HCT116 (cell line): ENCODE measurements at regions not wholly inside any gene's neighbourhood (a gene's known extent, or its start where the extent isn't known, plus 50 kb on each side); places are given as distances from the start of the nearest gene placed in this dataset.

Experiments used
- ATAC-seq: fragments of 200-7000 bp; cut with Tn5 transposase; 2 replicates; pipeline ENCODE4 v1.9.1; 2020; ENCODE audit warnings: mild to moderate bottlenecking, moderate library complexity
- BruUV-seq: library from RNA; stranded (reverse); fragments of 400-500 nt; replicated peaks from 2 replicates; lab custom pipeline; 2021; lab: Mats Ljungman, UMichigan
- CTCF ChIA-PET: fragments of 300-600 bp; sonication (Branson Sonifier 250); formaldehyde crosslinking; loops from one replicate; lab custom pipeline; 2021; ENCODE audit warnings: antibody characterized with exemption; lab: Charles Lee
- POLR2A ChIA-PET: fragments of 300-600, 350-600 bp; sonication (Branson Sonifier 250); formaldehyde crosslinking; loops from one replicate; lab custom pipeline; 2021; ENCODE audit warnings: antibody characterized with exemption; lab: Charles Lee
- RAD21 ChIA-PET, 2 experiments: fragments of 300-600 bp; sonication (Branson Sonifier 250); formaldehyde crosslinking; loops; one replicate each; lab custom pipeline; 2023; ENCODE audit warnings: low total read pairs in 2 of 2; ENCODE audit not compliant: uncharacterized antibody in 2 of 2, unreplicated experiment in 2 of 2, low non-redundant PET in 1 of 2; lab: Charles Lee
- DNase-seq: peaks from one replicate; pipeline ENCODE4 v3.0.0-alpha.2; 2010; ENCODE audit warnings: low read depth, low spot score
- H2AFZ ChIP-seq: fragments of 200-600 bp; shearing (Covaris generic), sonication (generic); 2 replicates; pipeline ENCODE4 v1.6.1; 2017; ENCODE audit warnings: low read depth, mixed run types, mixed read lengths, antibody characterized with exemption, low read length; ENCODE audit not compliant: poor library complexity, severe bottlenecking
- H3K27ac ChIP-seq: 2 replicates; pipeline ENCODE4 v1.5.1; 2012; ENCODE audit warnings: low read depth, low read length
- H3K27me3 ChIP-seq: fragments of 200-600 bp; sonication (generic); 2 replicates; pipeline ENCODE4 v1.6.1; 2016; ENCODE audit warnings: mixed run types, low read length, mixed read lengths; ENCODE audit not compliant: insufficient read depth
- H3K36me3 ChIP-seq, 2 experiments: fragments of 200-500 bp in 1 of 2; fragments of 200-600 bp in 1 of 2; sonication (Bioruptor generic) in 1 of 2; sonication (generic) in 1 of 2; 2 replicates each; pipeline versions ENCODE4 v1.5.1 to v1.6.1; 2014 to 2016; ENCODE audit warnings: low read length in 2 of 2, inconsistent platforms in 1 of 2, mixed read lengths in 1 of 2, mixed run types in 1 of 2; ENCODE audit not compliant: insufficient read depth in 2 of 2, control insufficient read depth in 1 of 2
- H3K4me1 ChIP-seq, 2 experiments: fragments of 200-600 bp in 1 of 2; sonication (generic) in 1 of 2; 2 replicates each; pipeline versions ENCODE4 v1.5.1 to v1.6.1; 2012 to 2017; ENCODE audit warnings: low read length in 2 of 2, inconsistent platforms in 1 of 2, mild to moderate bottlenecking in 1 of 2, mixed read lengths in 1 of 2, mixed run types in 1 of 2, moderate library complexity in 1 of 2; ENCODE audit not compliant: insufficient read depth in 2 of 2, control insufficient read depth in 1 of 2
- H3K4me2 ChIP-seq: fragments of 200-600 bp; sonication (generic); 2 replicates; pipeline ENCODE4 v1.6.1; 2017; ENCODE audit warnings: mixed run types, low read length, mixed read lengths
- H3K4me3 ChIP-seq, 2 experiments: fragments of 200-600 bp in 1 of 2; sonication (generic) in 1 of 2; replicated peaks in 1 of 2; 2 replicates each; pipeline ENCODE4 v1.5.1; 2011 to 2016; ENCODE audit warnings: low read length in 2 of 2, control low read depth in 1 of 2, low read depth in 1 of 2, mild to moderate bottlenecking in 1 of 2, mixed read lengths in 1 of 2, mixed run types in 1 of 2
- H3K79me2 ChIP-seq: fragments of 200-600 bp; sonication (generic); 2 replicates; pipeline ENCODE4 v1.6.1; 2017; ENCODE audit warnings: mild to moderate bottlenecking, mixed run types, low read length, moderate library complexity, mixed read lengths; ENCODE audit not compliant: insufficient read depth
- H3K9ac ChIP-seq: fragments of 200-600 bp; sonication (generic); 2 replicates; pipeline ENCODE4 v1.6.1; 2016; ENCODE audit warnings: low read length, mixed read lengths
- H3K9me2 ChIP-seq: fragments of 200-600 bp; sonication (generic), shearing (Covaris generic); 2 replicates; pipeline ENCODE4 v1.6.1; 2017; ENCODE audit warnings: mixed run types, mild to moderate bottlenecking, moderate library complexity; ENCODE audit not compliant: insufficient read depth
- H3K9me3 ChIP-seq, 2 experiments: fragments of 200-500 bp in 1 of 2; fragments of 200-600 bp in 1 of 2; sonication (Bioruptor generic) in 1 of 2; sonication (generic) in 1 of 2; 2 replicates each; pipeline ENCODE4 v1.6.1; 2014 to 2017; ENCODE audit warnings: low read length in 2 of 2, mixed read lengths in 2 of 2, inconsistent platforms in 1 of 2, low read depth in 1 of 2, mild to moderate bottlenecking in 1 of 2, mixed run types in 1 of 2, moderate library complexity in 1 of 2; ENCODE audit not compliant: control insufficient read depth in 1 of 2, insufficient read depth in 1 of 2
- H4K20me1 ChIP-seq: fragments of 200-600 bp; sonication (generic), shearing (Covaris generic); 2 replicates; pipeline ENCODE4 v1.6.1; 2017; ENCODE audit warnings: mixed run types, mild to moderate bottlenecking, moderate library complexity; ENCODE audit not compliant: insufficient read depth
- CBX3 ChIP-seq: IDR thresholded peaks from 2 replicates; pipeline ENCODE4 v1.6.1; 2012; ENCODE audit warnings: low read depth
- CTCF ChIP-seq, 3 experiments: fragments of 200-600 bp in 1 of 3; sonication (generic) in 1 of 3; IDR thresholded peaks in 2 of 3; conservative IDR thresholded peaks in 1 of 3; 2 replicates each; pipeline ENCODE4 v1.5.1; 2012 to 2017; ENCODE audit warnings: low read depth in 2 of 3, low read length in 2 of 3, antibody characterized with exemption in 1 of 3, borderline replicate concordance in 1 of 3, control low read depth in 1 of 3, mild to moderate bottlenecking in 1 of 3, mixed read lengths in 1 of 3, mixed run types in 1 of 3, moderate library complexity in 1 of 3; ENCODE audit not compliant: insufficient read depth in 1 of 3
- ELF1 ChIP-seq: IDR thresholded peaks from 2 replicates; pipeline ENCODE4 v1.6.1; 2012; ENCODE audit warnings: low read depth, borderline replicate concordance
- EZH2phosphoT487 ChIP-seq: fragments of 200-600 bp; IDR thresholded peaks from 2 replicates; pipeline ENCODE4 v1.6.1; 2018; ENCODE audit warnings: antibody characterized with exemption, borderline replicate concordance
- POLR2A ChIP-seq: IDR thresholded peaks from 2 replicates; pipeline ENCODE4 v1.7.0; 2011; ENCODE audit warnings: borderline replicate concordance; ENCODE audit not compliant: insufficient read depth, insufficient read length; ENCODE audit errors: extremely low read depth
- RAD21 ChIP-seq: IDR thresholded peaks from 2 replicates; pipeline ENCODE4 v1.6.1; 2012; ENCODE audit warnings: low read depth, mild to moderate bottlenecking
- SIN3A ChIP-seq: IDR thresholded peaks from 2 replicates; pipeline ENCODE4 v1.6.1; 2012; ENCODE audit warnings: low read depth
- SP1 ChIP-seq: IDR thresholded peaks from 2 replicates; pipeline ENCODE4 v1.6.1; 2012; ENCODE audit warnings: low read depth
- TCF7L2 ChIP-seq: IDR thresholded peaks from 2 replicates; pipeline ENCODE4 v1.7.0; 2011; ENCODE audit warnings: borderline replicate concordance, inconsistent platforms; ENCODE audit not compliant: insufficient read depth, insufficient read length; ENCODE audit errors: extremely low read depth
- ZBTB33 ChIP-seq: IDR thresholded peaks from 2 replicates; pipeline ENCODE4 v1.6.1; 2011; ENCODE audit warnings: mild to moderate bottlenecking, low read length, moderate library complexity; ENCODE audit not compliant: insufficient replicate concordance; ENCODE audit errors: extremely low read depth
- intact Hi-C: fragments of 100-400 bp; cut with micrococcal nuclease; formaldehyde crosslinking; loops from 2 replicates; pipeline ENCODE4 v1.10.0; 2022

GRCh38 chr9:38301376-38302106 lies 91.0 kb upstream of the ALDH1B1 start:
- ATAC-seq (no peak), DNase-seq (no peak)
- H3K36me3 ChIP-seq, result no peaks in the 10 kb centered on the region
- RAD21 ChIA-PET, result no interaction called here
- no peak overlapping the region for H3K9ac ChIP-seq
- H3K79me2 ChIP-seq, result no peaks in the 10 kb centered on the region
- POLR2A ChIA-PET, result no interaction called here
- TF ChIP-seq CBX3, result no peak
- no peaks in the 10 kb centered on the region for H3K9me2 ChIP-seq
- intact Hi-C loops, result no loop called here
- no peaks in the 10 kb centered on the region for H3K27me3 ChIP-seq
- H3K4me2 ChIP-seq, result no peak overlapping the region
- no TSS peak for BruUV-seq
- no peak overlapping the region for H3K4me3 ChIP-seq
- H3K9me3 ChIP-seq, result no peaks in the 10 kb centered on the region
- CTCF ChIA-PET, result no interaction called here
- H3K4me1 ChIP-seq, result no peaks in the 10 kb centered on the region
- H3K27ac ChIP-seq, result no peak overlapping the region
- H4K20me1 ChIP-seq, result no peaks in the 10 kb centered on the region
- H2AFZ ChIP-seq, result no peak overlapping the region

GRCh38 chr9:38299856-38300255 lies 92.6 kb upstream of the ALDH1B1 start:
- no peak for DNase-seq
- intact Hi-C loops, result no loop called here
- POLR2A ChIA-PET, result no interaction called here
- Histone ChIP-seq H3K9me2 (no peaks in the 10 kb centered on the region), H3K9me3 (no peaks in the 10 kb centered on the region), H3K36me3 (no peaks in the 10 kb centered on the region), H3K27ac (no peak overlapping the region), H3K79me2 (no peaks in the 10 kb centered on the region), H4K20me1 (no peaks in the 10 kb centered on the region), H3K4me2 (no peak overlapping the region), H3K4me3 (no peak overlapping the region), H3K27me3 (no peaks in the 10 kb centered on the region), H3K9ac (no peak overlapping the region), H2AFZ (no peak overlapping the region), H3K4me1 (no peaks in the 10 kb centered on the region)
- BruUV-seq, result no TSS peak
- CTCF ChIA-PET, result no interaction called here
- no peak for TF ChIP-seq ELF1
- TF ChIP-seq ZBTB33, result no peak
- no peak for TF ChIP-seq TCF7L2
- no peak for TF ChIP-seq CTCF (IDR thresholded peaks at IDR 0.05 in 2 of 3, conservative IDR thresholded peaks at IDR 0.05 in 1 of 3; ENCODE audit: borderline replicate concordance in 1 of 3, insufficient read depth in 1 of 3, low read depth in 2 of 3, low read length in 2 of 3)
- TF ChIP-seq POLR2A, result no peak
- no peak for TF ChIP-seq SIN3A
- TF ChIP-seq SP1, result no peak
- no peak for TF ChIP-seq RAD21
- TF ChIP-seq EZH2phosphoT487, result no peak
- ATAC-seq, result no peak
- RAD21 ChIA-PET, result no interaction called here
